GM19397 (cell line): ENCODE measurements at regions not wholly inside any gene's neighbourhood (a gene's known extent, or its start where the extent isn't known, plus 50 kb on each side); places are given as distances from the start of the nearest gene placed in this dataset.

Experiments used
- ATAC-seq: cut with Tn5 transposase; IDR thresholded peaks from one replicate; pipeline ENCODE4 v1.9.1; 2021; ENCODE audit warnings: mild to moderate bottlenecking, moderate library complexity; ENCODE audit not compliant: unreplicated experiment

DNA sequence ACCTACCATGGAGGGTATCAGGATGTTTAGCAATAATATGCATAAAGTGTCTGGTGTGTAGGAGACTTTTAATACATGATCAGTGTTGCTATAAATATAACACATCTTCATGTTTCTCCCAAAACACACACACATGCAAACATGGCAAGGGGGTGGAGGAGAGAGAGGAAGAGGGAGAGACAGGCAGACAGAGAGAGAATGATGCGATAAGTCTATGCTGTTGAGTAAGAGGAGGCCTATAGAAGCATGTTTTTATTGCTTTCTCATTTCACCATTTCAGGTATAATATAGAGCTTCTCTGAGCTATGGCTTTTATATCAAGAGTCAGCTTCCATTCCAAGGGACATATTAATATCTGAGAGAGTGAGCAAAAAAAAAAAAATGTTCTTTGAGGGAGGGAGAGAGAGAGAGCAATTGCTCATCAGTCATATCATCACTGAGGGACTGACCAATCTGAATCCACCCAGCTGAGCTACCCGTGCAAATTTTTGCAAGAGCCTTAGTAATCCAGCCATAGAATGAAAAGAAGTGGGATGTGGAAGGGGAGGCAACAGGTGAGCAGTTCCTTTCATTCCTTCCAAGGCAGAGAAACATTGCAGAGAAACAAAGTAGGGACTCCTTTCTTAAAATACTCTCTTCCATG is 54.8 kb upstream of the RASSF8 start:
- ATAC-seq: no peak

DNA sequence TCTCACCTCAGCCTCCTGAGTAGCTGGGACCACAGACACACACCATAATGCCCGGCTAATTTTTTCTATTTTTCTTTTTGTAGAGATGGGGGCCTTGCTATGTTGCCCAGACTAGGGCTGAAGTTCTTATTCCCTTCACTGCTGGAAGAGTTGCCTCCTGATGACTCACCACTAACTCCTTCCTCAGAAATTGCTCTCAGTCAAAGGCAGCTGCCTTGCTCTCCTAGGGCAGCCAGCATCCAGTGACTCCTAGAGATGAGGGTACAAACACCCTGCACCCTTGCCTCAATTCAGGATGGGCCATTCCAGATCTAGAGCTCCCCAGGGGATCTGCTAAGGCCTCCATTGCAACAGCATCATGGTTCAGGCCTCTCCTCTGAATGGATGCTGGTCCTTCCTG is 54.0 kb upstream of the RASSF8 start:
- ATAC-seq: no peak

DNA sequence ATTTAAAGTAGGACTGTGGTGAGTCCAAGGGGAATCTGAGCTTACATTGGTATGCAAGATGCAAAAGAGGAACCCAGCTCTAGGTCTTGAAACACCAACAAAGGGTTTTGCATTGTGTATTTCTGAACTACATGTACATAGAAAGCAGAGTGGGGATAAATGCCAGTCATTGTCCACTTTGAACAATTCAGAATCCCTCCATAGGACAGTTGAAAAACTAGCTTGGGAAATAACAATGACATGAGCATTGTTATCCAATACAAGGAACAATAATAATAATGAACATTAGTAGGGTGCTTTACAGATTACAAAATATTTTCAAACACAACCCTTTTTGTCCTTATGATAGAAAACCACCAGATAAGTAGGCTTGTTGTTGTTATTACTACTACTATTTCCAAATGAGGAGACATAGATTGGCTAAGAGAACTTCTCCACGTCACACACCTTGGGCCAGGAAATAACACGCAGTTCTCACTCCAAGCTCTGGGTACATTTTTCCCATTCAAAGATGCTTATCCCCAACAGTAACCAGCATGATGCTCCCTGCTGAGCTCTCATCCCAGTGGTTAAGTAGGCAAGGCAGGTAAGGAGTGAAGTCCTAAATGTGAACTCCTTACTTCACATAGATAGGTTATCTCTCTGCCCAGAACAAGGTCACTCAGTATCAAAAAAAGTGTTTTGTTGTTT is 51.7 kb upstream of the RASSF8 start:
- no peak for ATAC-seq
